GM13976 (cell line): ENCODE measurements at regions not wholly inside any gene's neighbourhood (a gene's known extent, or its start where the extent isn't known, plus 50 kb on each side); places are given as distances from the start of the nearest gene placed in this dataset.
A peak's percentile ranks its signal among the peaks of the same experiment; 100 is the strongest.

Experiments used
- DNase-seq: peaks from one replicate; pipeline ENCODE4 v3.0.0; 2012; ENCODE audit warnings: low spot score
- in situ Hi-C: fragments of 300-500 bp; cut with MboI; formaldehyde crosslinking; loops from one replicate; pipeline ENCODE4 v1.12.0; 2022; ENCODE audit warnings: low sequenced_read_pairs, mixed read lengths, inconsistent platforms; ENCODE audit not compliant: unreplicated experiment
- TF ChIP-seq, protein P1 (sequence below): IDR thresholded peaks from 2 replicates; pipeline ENCODE4 v1.5.1; 2012; ENCODE audit warnings: borderline replicate concordance, mild to moderate bottlenecking; ENCODE audit not compliant: insufficient read depth; ENCODE audit errors: extremely low read depth, missing control alignments, control extremely low read depth

DNA sequence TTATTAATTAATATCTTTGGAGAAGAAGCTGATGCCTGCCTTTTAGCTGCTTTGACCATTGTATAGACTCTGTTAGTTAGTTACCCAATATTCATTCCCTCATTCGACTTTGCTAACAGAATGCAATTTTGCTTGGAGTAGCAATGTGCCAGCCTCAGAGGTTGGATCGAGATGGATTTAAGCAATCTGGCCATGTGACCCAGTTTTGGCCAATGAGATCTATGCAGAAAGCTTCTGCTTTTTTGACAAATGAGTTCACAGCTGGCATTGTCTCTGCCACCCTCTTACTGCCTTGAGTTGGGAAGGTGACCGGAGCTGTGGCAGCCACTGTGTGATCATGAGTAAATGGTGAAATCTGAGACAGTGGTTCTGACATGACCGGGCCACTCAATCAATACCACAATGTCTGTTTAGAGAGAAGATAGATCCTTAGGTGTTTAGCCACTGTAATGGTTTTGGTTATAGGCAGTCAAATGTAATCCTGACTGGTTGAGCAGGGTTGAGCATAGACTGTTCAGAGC is 74.9 kb upstream of the MED13L start:
- in situ Hi-C loops: no loop called here
- DNase-seq: no peak
- TF ChIP-seq, protein P1, sequence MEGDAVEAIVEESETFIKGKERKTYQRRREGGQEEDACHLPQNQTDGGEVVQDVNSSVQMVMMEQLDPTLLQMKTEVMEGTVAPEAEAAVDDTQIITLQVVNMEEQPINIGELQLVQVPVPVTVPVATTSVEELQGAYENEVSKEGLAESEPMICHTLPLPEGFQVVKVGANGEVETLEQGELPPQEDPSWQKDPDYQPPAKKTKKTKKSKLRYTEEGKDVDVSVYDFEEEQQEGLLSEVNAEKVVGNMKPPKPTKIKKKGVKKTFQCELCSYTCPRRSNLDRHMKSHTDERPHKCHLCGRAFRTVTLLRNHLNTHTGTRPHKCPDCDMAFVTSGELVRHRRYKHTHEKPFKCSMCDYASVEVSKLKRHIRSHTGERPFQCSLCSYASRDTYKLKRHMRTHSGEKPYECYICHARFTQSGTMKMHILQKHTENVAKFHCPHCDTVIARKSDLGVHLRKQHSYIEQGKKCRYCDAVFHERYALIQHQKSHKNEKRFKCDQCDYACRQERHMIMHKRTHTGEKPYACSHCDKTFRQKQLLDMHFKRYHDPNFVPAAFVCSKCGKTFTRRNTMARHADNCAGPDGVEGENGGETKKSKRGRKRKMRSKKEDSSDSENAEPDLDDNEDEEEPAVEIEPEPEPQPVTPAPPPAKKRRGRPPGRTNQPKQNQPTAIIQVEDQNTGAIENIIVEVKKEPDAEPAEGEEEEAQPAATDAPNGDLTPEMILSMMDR: no peak

DNA sequence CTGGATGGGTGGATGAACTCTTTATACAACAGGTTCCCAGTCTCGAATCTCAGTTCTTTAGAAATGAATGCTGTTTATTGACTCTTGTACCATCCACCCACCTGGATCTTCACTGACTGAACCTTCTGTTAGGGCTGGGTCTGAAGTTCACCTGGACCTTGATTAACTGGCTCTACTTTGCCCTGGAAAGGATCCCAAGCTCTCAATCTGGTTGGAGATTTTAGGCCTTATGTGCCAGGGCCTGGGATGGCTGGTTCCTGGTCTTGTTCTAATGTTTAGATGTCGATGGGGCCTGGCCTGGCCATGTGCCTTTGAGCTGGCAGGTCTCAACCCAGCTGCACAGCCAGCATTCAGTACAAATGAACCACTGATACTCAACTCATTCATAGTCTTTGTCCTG is 76.5 kb upstream of the MED13L start:
- no peak for DNase-seq
- in situ Hi-C loops: no loop called here

DNA sequence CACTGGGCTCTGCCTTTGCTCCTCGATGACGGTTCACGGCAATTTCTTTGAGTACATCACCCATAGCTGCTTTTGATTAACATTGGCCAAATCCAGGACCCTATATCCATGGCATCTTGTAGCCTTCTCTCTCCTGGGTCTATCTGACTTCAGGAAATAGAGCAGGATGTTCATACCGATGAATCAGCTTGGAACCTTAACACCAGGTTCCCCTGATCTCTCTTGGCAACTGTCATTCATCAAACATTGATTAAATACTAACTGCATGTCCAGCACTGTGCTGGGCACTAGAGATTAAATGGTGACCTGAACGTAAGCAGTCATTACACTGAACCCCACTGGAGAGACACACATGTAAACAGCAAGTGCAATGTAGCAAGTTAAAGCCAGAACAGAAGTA is 77.0 kb upstream of the MED13L start:
- in situ Hi-C loops: no loop called here
- TF ChIP-seq, protein P1: no peak
- no peak for DNase-seq

More for the DNA sequence above, 76.5 kb upstream of the MED13L start:
- TF ChIP-seq, protein P1: no peak

DNA sequence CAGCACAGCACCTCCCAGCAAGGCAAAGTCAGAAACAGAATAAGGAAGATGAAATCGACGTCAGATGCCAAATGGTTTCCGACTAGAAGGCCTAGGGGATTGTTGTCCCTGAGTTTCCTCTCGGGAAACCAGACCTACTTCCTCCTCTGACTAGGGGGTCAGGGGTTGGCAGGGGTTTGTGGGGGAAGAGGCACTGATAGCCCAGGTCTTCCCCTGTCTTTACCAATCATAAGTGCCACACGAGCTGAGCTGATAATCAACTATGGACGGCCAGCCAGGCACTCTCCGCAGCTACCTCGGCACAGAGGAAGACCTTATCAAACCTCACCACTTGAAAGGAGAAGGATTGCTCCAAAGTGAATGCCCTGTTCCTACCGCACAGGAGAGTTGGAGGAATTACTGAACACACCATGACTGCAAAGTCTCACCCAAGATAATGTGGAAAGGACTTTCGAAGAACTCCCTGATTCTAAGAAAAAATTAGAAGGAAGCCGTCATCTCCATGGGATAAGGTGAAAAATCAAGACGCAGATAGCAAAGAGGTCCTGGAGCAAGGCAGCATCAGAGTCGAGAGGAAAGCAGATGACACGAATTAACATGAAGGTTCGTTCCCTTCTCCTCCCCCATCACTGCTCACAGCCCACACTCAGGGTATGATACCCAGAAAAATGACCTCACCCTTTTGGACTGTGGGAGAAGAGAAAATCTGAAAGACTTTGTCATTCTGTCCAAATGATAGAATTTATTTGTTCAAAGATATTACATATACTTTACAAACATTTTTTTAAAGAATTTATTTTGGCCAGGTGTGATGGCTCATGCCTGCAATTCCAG is 77.7 kb upstream of the MED13L start:
- in situ Hi-C loops: no loop called here
- DNase-seq: no peak
- TF ChIP-seq, protein P1: no peak

DNA sequence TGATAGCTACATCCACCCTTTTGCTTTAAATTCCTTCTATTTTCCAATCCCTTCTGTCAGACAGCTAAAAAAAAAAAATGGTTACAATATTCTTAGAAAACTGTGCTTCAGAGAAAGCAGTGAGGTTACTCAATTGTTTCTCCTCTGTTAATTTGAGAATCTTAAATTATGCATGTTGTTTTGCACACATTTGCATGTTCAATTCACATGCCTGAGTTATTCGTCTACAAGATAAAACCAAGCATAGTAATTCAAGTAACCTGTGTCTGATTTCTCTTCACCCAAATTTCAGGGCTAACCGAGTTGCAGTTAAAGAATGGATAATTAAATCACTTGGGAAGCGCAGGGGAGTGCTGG is 81.0 kb upstream of the MED13L start:
- no peak for DNase-seq
- in situ Hi-C loops: no loop called here
- TF ChIP-seq, protein P1: no peak

DNA sequence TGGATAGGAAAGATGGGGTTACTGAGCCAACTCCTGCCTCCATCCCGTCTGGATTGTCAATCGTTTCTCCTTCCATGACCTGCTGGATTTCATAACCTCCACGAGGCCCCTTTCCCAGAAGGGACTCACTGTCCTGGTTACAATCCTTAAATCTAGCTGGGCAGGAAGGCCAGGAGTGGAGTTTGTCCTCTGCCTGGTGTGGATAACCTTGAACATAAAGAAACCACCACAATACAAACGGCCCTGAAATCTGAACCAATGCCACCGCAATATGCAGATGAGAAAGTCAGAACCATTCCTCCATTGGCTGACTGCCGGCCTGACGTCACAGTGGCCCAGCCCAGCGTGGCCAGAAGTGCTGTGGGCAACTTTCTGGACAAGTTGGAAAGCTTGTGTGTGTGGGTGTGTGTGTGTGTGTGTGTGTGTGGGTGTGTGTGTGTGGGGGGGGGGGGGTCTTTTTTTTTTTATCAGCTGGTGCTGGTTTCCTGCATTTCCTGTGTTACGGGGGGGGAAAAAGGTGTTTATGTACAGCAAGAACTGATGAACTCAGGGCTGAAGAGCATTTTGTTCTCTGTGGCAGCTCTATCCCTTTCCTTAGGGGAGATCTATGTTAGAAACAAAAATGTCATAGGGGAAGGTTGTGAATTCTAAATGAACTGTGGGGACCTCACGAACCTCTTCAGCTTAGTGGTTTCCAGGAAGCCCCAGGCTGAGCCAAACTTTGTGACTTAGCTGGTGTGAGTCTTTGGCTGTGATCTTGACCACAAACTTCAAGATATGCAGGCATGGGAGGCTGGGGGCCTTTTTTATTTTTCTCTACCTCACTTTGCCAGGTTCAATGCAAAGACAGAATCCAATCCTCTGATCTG is 81.6 kb upstream of the MED13L start:
- TF ChIP-seq, protein P1: no peak
- DNase-seq: peak; percentile 76
- in situ Hi-C loops: no loop called here
